ENCODE measurements at regions not wholly inside any gene's neighbourhood (a gene's known extent, or its start where the extent isn't known, plus 50 kb on each side); places are given as distances from the start of the nearest gene placed in this dataset.

GRCh38 chr10:47053081-47053798 lies 142.0 kb downstream of the PTPN20 start:
- no peak for DNase-seq (ENCODE audit: extremely low read depth, low read depth)

- no peak for DNase-seq (ENCODE audit: extremely low read depth, low read depth)
Measured at GRCh38 chr10:47054974-47055373, 143.7 kb downstream of the PTPN20 start.

GRCh38 chr10:47055386-47056246 lies 144.4 kb downstream of the PTPN20 start:
- DNase-seq (ENCODE audit: extremely low read depth, low read depth) = no peak

DNA sequence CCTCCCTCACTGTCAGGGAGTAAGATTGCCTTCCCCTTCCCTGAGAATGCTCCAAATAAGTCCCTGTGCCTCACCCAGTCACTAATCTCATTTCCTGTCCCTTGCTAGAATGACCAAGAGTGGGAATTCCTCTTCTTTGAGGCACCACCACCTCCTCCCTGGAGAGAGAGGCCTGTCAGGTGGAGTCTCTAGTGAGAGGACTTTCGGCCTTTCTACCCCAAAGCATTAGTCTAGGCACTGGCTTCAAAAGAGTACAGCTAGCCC lies 145.0 kb downstream of the PTPN20 start:
- no peak for DNase-seq (ENCODE audit: extremely low read depth, low read depth)

DNA sequence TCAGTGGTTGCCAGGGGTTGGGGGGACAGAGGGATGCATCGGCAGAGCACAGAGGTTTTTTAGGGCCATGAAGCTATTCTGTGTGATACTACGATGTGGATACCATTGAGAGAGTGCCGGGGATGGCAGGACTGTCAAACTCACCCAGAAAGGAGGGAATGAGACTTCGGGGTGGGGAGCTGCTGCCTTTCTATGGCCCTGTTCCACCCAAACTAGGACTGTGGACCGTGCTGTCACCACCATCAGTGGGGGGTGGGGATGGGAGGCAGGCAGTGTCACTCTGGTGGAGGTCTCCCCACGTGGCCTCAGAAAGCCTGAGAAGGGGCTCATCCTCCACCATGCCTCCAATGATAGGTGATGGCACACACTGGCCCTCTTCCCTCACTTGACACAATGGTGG lies 146.2 kb downstream of the PTPN20 start:
- DNase-seq (ENCODE audit: extremely low read depth, low read depth) = no peak

- DNase-seq (ENCODE audit: extremely low read depth, low read depth) = no peak
Measured at GRCh38 chr10:47058032-47058702, 146.9 kb downstream of the PTPN20 start.

GRCh38 chr10:47058961-47059391 lies 147.7 kb downstream of the PTPN20 start:
- DNase-seq (ENCODE audit: extremely low read depth, low read depth) = no peak

- no peak for DNase-seq (ENCODE audit: extremely low read depth, low read depth)
Measured at GRCh38 chr10:47059606-47060311, 148.5 kb downstream of the PTPN20 start.

GRCh38 chr10:47060356-47060755 lies 149.1 kb downstream of the PTPN20 start:
- no peak for DNase-seq (ENCODE audit: extremely low read depth, low read depth)

DNA sequence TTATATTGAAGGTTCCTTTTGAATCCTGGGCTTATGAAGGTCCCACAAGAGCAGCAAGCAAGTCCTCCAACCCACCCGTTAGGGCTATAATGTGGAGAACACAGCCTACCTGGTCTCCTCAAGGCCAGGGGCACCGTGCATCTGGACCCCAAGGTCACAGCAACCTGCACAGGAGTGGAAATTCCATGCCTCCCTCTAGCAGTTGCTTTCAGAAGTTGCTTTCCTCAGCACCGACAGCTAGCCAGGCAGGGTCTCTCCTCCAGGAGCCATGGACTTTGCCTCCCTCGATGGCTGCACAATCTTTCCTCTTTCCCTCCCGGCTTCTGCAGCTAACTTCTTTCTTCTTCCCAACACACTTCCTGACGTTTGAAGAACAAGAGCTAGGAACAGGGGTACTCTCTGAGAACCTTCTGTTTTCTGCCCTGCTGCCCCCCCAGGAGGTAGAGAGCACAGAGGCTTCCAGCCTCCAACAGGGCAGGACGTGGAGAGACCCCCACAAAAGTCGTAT lies 149.8 kb downstream of the PTPN20 start:
- no peak for DNase-seq (ENCODE audit: extremely low read depth, low read depth)

DNA sequence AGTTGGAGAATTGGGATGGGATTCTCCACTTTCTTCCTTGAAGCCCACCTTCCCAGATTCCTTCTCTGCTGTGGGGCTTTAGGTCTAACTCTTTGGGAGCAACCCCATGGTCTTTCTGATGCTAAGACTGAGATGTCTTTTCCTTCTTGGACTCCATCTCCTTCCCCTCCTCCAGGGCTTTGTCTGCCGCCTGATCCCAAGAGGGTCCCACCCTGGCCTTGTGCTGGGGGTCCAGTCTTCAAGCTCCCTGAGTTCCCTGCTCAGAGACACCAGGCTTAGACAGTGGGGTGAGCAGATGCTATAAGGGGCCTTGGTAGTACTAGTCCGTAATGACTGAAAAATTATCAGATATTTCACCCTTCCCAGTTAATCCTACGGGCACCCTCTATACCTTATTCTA lies 150.5 kb downstream of the PTPN20 start:
- DNase-seq (ENCODE audit: extremely low read depth, low read depth) = no peak

DNA sequence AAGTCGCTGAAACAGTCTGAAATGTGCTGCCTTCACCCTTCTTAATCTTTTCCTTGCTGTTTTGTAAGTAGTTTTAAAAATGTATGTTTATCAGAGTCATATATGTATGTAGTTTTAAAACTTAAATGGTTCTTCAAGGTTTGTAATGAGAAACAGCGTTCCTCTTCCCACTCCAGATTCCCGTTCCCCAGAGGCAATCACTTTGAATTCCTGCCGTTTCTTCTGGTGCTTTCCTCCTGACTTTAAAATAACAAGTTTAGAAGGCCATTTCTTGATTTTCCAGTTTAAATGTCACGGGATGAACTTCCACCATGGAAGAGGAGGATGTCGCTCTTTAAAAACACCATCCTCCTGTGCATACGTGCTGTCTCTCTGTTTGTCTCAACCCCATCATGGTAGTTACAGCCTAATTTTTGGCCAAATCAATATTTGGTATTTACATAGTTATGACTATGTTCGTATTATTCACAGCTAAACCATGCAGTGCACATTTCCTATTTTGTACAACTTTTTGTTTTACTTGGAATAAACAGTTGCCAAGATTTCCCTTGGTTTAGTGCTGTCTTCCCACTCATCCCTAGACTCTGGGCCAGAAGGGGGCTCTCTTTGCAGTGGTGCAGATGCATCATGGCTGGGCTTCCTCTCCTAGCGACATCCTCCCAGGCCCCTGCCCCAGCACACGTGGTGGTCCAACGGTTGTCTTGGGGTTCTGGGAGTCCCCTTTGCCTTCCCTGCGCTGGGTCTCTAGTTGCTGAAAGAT lies 151.4 kb downstream of the PTPN20 start:
- no peak for DNase-seq (ENCODE audit: extremely low read depth, low read depth)

DNA sequence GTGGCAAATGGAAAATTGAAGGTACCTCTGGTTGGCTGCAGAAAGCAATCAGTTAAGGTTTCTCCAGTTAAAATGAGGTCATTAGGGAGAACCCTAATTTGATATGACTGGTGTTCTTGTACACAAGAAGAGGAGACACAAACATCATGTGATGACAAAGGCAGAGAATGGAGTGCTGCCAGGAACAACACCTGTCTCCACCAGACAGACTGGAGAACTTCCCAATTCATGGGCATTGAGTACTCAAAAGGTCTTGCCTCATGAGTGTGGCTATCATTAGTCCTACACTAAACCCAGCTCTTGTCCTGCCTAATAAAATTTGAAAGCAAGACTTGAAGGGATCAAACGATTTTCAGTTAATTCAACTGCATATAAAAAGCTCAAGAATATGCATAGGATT lies 152.6 kb downstream of the PTPN20 start:
- DNase-seq (ENCODE audit: extremely low read depth, low read depth) = no peak

DNA sequence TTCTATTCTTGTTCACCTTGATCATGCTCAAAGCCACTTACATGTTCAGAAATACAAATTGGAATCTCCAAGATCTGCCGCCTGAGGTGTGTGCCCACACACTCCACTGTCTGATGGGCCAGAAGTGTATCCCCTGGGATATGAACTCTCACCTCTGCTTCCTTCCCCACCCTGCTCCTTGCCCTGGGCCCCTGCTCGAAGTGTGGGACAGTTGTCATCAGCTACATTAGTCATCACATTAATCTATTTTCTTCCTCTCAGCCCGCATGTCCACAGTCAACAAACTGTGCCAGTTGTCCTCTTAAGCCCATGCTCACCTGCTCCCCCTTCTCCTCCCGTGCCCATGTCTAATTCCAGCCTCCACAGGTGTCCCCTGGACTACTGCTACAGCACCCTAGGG lies 154.7 kb downstream of the PTPN20 start:
- no peak for DNase-seq (ENCODE audit: extremely low read depth, low read depth)

GRCh38 chr10:47067949-47068940 lies 157.0 kb downstream of the PTPN20 start:
- no peak for DNase-seq (ENCODE audit: extremely low read depth, low read depth)

DNA sequence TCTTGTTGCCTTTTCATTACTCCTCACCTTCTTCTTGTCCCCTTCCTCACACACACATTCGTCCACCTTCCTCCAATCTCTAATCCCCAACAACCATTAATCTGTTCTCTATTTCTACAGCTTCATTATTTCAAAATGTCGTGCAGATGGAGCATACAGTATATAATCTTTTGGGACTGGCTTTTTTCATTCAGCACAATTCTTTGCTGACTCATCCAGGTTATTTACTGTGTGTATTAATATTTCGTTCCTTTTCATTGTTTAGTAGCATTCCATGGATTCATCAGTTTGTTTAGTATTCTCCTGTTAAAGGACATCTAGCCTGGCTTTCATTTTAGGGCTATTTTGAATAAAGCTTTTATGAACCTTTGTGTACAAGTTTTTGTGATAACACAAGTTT lies 159.3 kb downstream of the PTPN20 start:
- no peak for DNase-seq (ENCODE audit: extremely low read depth, low read depth)

DNA sequence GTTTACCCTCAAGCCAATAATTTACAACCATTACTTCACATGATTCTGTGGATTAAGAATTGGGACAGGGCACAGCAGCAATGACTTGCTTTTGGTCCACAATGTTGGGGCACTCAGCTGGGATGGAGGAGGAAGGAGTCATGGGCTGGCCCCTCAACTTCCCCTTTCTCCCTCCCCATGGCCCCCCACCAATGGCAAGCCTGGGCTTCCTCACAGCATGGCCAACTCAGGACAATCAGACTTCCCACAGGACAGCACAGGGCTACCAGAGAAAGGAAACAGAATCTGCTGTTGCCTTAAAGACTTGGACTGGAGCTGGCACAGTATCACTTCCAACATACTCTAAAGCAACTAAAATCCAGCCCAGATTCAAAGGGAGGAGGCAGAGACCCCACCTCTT lies 160.7 kb downstream of the PTPN20 start:
- DNase-seq (ENCODE audit: extremely low read depth, low read depth) = no peak

- no peak for DNase-seq (ENCODE audit: extremely low read depth, low read depth)
Measured at GRCh38 chr10:47073967-47074366, 162.7 kb downstream of the PTPN20 start.

GRCh38 chr10:47076949-47077361 lies 165.7 kb downstream of the PTPN20 start:
- no peak for DNase-seq (ENCODE audit: extremely low read depth, low read depth)

Data from NCI-H460 (cell line).